NCI-H526 treated with DMSO at 0.1 percent for 48 hours (cell line): ENCODE measurements at regions not wholly inside any gene's neighbourhood (a gene's known extent, or its start where the extent isn't known, plus 50 kb on each side); places are given as distances from the start of the nearest gene placed in this dataset.
A peak's percentile ranks its signal among the peaks of the same experiment; 100 is the strongest.

Source experiments
- DNase-seq: peaks from one replicate; lab custom pipeline; 2025; lab: John Stamatoyannopoulos, UW

DNA sequence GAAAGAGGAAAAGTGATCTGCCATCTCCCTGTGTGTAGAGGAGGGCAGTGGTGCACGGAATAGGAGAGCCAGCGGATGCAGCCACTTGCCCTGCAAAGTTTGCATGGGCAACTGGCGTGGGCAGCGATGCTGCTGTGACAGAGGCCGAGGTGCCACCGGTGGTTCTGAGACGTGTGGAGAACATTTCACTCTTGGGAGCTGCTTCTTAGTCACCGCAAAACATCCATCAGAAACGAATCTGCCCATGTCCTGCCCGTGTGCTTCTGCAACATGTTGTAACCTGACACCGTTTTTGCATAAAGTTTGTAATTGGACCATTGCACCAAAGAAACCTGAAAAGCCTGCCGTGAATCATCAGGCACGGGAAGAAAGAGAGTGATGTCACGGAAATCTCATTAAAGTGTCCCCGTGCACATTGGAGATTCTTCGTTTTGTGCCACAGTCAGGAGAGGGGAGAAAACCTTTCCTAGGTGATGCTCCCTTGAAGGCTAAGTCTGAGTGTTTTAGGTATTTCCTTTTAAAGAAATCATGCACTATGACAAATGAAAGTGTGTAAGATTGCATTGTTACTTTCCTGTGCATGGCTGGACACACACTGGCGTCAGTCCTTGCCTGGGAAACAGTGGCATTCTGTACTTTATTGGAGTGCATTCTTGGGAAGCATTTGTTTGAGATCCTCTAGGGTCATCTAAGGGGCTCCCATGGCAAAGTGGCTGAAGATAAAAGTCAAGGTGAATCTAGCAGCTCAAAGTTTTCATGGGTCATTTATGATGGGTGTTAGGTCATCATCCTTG, 302.6 kb downstream of the KLF6 start:
- peak; percentile 69 for DNase-seq

DNA sequence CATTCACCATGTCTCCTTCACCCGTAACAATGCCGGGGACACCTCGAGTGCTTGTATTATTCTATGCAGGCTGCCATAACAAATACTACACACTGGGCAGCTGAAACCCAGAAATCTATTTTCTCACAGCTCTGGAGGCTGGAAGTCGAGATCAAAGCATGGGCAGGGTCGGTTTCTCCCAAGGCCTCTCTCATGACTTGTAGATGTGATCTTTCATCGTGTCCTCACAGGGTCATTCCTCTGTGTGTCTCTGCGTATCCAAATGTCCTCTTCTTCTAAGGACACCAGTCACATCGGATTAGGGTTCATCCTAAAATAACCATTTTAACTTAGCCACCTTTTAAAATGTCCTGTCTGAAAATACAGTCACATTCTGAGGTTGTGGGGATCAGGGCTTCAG, 303.5 kb downstream of the KLF6 start:
- no peak for DNase-seq

DNA sequence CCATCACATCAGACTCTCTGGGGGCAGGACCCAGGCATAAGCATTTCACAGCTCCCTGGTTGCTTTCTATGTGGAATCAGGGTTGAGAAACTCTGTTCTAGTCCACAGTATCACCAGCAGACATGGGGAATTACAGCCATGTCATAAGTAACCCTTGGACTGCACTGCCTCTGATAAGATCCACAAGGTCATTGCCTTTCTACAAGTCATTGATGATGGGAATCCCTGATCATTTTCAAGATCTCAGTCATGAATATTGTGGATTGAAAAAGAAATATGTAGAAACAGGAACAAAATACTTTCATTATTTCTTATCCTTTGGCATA, 304.1 kb downstream of the KLF6 start:
- no peak for DNase-seq

DNA sequence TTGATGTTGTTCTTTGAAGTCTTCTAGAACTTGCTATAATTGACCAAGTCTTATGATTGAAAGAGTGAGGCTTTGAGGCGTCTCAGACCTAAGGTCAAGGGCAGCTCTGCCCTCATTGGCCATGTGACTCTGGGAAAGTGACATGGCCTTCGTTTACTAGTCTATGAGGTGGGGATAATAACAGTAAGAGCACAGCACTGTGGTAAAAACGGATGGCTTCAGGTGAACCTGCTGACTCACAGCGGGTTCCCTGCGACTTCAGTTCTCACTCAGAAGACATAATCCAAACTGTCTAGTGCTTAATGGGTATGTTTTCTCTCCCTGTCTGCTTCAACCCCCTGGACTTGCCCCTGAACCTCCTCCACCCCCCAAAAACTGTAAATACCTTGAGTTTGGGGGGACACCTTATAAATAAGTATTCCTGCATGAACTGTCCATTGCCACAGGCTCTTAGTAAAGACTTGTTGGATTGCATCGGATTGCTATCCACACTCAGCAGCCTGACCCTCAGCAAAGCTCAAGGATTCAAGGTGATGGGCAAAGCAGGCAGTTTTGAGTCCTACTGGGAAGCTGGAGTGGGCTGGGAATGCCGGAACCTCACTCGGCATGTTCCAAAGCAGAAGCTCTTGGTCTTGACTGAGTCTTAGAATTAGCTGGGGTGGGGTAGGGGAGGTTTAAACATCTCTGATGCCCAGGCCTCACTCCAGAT, 304.6 kb downstream of the KLF6 start:
- DNase-seq: no peak

DNA sequence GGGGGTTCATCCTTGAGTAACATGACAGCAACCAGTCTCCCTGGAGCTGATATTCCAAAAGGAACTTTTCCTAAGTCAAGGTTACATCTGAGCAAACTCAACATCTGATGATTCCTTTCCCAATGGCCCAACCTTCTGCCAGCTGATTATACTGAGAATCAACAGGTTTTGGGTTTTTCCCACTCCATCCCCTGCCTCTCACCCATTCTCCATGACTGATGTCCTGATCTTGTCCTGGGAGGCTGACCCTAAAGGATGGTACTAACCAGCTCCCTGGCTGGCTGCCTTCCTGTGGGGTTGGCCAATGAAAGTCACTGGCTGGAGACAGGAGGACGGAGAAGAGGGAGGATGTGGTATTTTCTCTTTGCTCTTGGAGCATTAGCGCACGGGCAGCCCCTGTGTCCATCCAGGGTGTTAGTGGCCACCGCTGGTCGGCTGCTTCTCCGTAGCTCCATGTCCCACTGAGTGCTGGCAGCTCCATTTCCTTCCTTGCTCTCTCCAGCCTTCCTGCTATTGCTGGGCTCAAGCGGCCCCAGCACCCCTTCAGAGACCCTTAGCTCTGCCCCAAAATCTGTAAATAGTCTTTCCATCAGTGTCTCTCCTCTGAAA, 306.2 kb upstream of the PITRM1 start:
- no peak for DNase-seq

DNA sequence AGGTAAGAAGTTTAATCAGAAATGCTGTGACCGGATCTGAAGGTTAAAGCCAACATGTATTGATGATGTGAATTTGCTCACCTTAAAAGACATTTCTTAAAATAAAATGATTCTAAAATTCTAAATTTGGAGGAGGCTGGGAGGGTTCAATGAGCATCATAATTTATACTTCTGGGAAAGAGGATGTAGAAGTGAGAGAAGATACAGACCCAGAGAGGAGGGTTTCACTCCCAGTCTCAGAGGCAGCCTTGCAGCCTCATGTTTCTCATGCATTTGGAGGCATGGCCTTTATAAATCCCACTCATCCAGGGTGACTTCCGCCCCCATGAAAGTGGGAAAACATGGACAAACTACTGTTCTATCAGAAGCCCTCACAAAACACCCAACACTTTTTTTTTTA, 305.6 kb upstream of the PITRM1 start:
- no peak for DNase-seq

DNA sequence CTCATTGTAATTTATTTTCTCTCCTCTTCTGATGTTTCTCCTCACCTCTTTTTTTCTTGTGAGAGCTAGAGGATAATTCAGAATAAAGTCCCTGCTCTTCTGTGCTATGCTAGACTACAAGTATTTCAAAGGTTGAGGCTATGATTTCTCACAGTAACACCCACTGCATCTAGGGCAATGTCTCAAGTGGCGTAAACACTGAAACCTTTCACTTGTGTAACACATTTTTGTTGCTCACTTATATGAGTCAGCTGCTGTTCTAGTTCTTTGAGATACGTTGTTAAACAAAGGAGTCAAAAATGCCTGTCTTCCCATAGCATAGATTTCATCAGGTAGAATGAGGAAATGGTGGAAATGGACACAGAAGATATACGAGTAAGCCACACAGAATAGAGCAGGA, 305.1 kb upstream of the PITRM1 start:
- no peak for DNase-seq

DNA sequence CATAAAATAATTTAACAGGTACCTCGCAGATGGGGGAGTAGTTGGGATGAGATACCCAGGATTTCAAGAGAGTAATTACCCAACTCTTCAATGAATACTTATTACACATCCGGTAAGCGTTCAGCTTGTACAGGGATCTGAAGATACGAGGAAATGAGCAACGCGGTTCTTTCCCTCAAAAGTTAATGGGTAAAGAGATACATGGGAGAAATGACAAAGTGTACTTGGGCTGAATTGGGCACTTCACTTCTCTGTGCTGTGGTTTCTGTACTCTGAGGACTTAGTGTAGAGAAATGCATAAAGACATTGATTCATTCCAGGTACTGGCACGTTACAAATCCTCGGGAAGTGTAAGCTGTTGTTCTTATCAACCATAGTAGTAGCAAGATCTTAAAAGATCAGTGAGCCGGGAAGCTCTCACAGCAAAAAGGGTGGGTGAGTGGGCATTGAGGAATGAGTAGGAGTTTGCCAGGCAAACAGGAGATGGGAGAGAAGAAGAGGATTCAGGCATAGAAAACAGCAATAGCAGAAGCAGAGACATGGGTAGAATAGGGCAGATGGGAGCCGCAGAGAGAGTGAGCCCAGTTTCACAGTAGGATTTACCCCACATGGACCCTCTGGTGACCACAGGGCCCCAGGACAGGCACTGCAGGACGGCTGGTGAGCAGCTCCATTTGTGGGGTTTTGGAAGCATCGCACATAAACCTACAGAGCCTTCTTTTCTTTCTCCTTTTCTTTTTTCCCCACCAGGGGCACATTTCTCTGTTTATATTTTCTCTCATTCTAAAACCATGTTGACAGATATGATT, 304.3 kb upstream of the PITRM1 start:
- no peak for DNase-seq

DNA sequence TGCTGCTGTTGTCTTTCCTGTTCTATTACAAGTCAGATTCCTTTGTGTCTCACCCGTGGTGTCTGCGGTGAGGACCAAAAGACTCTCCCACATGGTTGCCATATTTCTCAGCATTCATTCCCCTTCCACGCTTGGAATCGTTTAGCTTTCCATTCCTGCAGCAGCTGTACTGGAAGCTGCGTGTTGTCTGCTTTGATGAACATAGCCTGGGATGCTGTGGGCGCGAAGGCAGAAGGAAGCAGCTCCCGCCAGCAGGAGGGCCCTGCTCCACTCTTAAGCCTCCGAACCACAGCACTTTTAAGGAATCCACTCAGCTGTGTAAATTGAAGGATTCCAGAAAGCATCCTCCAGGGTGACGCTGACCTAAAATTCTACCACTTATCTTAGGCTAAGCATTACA, 303.6 kb upstream of the PITRM1 start:
- no peak for DNase-seq

DNA sequence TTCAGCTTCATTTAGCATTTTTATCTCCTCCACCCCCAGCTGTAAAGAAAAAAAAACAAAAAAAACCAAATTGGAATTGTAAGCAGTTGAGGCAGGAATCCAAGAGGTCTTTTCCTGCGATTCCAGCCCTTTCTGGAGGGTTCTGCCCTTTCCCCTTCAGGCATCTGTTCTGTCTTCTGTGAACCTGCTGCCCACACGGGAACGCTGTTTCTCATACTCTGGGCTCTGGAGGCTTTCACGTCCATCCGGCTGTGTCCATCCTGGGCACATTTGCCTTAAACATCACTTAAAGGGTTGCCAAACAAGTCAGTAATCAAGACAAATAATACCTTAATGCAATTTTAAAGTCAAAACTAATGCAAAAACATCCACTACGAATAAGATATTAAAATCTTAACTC, 302.8 kb upstream of the PITRM1 start:
- DNase-seq: no peak

DNA sequence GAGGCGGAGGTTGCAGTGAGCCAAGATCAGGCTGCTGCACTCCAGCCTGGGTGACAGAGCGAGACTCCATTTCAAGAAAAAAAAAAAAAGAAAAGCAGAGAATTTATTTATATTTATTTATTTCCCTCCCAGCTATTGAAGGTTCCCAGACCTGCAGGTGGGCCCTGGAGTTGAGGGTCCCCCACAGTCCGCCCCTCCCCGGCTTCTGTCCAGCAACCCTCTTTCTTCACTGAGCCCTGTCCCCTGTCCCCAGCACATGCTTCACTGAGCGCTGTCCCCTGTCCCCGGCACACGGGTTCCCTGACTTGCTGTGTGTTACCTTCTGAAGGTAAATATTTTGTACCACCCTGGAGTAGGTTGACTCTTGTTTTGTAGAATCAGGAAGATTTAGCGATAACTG, 301.7 kb upstream of the PITRM1 start:
- DNase-seq: no peak

DNA sequence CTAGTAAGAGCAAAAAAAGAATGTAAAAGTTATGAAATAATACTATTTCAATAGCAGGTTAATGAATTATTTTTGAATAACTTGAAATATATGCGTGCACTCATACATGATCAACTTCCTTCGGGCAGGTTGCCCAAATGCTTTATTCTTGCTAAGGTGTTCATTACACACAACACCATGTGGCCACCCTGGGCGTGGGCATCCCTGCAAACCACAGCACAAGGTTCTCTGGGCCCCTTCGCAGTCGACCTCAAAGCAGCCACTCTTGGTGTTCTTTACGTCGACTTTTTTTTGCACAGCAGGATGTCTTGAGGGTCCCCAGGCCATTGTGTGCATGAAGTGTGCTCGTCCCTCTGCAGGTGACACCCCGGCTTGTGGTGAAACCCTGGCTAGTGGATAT, 300.7 kb upstream of the PITRM1 start:
- no peak for DNase-seq

DNA sequence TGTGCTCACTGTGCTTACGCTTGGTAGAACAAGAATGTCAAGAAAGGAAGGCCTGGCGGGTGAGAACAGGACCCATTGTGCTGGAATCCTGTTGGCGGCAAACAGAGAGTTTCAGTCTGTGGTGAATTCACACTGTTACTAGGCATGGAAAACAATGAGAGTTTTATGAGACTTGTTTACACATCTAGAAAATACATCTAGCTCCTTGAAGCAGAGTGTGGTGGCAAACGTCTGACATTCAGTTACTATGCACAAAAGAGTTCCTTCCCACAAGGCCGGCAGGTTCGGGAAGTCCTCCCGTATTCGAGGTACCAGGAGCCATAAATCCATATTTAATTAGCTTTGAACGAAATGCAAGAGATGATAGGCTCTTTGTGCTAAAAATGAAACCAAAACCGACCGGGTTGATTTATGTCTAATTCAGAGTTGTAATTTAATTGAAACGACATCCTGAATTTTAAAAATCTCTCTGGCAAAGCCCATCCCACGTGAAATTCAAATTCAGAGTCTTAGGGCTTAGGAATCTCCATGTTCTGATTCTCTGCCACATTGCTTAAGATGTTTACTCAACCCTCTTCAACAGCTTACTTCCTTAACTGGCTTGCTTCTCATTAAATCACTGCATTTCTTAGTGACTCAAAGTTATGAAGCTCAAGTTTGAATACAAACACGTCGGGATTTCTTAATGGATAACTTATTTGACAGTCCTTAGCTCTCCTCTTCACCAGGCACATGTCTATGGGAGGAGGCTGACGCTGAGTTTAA, 299.9 kb upstream of the PITRM1 start:
- no peak for DNase-seq

DNA sequence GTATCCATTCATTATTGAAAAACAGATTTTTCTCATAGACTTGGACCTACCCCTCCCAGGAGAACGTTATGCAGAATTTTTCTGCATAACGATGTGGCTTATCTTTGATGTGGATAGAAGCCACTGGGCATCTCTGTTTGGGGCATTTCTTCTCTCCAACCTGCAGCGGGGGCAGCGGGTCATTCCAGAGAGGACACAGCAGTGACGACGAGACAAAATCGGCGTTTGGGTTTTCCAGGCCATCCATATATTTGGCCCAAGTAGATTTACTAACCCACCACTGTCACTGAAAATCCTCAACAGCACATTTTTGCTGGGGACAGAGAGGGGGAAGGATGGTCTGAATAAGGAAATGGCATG, 299.3 kb upstream of the PITRM1 start:
- DNase-seq: no peak

DNA sequence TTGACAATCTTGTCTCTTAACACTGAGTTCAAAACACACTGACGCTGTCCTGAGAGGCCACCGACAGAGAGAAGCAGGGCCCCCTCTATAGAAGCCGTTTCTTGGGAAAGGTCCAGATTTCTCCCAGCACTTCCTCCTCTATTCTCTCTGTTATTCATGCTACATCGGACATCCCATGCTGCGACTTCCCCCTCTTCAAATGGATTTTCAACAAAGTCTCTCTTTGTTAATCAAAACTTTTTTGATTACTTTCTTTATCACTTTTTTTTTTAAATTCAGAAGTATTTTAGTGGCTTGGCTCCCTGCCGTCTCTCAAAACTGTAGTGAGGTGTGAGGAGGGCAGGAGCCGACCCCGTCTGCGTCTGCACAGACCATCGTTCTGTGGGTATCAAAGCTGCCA, 298.9 kb upstream of the PITRM1 start:
- no peak for DNase-seq

DNA sequence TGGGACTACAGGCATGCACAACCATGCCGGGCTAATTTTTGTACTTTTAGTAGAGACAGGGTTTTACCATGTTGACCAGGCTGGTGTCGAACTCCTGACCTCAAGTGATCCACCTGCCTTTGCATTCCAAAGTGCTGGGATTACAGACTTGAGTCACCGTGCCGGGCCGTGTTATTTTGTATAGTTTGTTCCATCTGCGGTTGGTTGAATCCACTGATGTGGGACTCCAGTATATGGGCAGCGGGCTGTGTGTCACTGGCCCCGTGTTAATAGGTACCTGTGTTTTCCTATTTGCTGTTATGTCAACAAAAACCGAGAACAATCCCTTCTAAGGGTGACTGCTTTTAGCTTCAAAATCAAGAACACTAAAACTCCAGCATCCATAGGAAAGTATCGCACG, 297.6 kb upstream of the PITRM1 start:
- DNase-seq: no peak

DNA sequence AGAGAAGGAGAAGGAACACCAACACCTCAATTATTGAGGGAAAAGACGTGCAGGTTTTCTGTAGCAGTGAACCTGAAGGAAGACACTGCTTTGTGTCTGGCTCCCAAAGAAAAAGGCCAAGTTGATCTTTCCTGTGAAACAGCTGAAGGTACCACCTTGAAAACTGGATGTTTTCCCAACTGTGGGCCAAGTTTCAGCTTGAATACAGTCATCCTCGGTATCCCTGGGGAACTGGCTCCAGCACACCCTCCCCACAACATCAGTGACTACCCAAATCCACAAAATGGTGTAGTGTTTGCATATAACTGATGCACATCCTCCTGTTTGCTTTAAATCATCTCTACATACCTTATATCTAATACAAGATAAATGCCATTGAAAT, 297.0 kb upstream of the PITRM1 start:
- DNase-seq: no peak

DNA sequence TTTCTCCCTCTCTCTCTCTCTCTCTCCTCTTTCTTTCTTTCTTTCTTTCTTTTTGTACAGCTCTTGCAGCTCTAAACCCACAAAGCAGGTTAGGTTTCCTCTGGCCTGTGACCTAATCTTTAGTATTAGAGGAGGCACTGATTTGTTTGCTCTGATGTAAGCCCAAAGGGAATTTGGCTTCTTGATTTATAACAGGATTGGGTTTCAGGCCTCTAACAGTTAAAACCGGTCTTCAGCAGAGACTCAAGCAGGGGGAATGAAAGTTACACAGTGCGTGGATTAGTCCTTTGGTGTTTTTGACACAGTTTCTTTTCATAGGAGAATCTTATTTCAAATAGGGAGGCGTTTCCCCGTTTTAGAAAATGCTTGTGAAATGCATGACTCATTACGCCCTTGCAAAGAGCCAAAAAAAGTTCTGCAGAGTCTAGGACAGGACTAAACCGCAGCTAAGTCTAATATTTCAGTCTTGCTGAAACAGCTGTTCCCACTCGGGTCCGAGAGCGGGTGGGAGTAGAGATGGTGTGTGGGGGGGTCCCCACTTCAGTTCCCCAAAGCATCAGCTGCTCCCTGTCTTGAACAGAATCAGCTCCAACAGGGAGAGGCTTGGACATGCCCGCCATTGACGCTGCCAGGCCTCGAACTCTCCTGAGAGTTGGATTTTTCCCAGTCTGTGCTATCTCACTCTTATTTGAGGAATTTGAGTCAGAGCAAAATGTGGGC, 296.5 kb upstream of the PITRM1 start:
- no peak for DNase-seq

DNA sequence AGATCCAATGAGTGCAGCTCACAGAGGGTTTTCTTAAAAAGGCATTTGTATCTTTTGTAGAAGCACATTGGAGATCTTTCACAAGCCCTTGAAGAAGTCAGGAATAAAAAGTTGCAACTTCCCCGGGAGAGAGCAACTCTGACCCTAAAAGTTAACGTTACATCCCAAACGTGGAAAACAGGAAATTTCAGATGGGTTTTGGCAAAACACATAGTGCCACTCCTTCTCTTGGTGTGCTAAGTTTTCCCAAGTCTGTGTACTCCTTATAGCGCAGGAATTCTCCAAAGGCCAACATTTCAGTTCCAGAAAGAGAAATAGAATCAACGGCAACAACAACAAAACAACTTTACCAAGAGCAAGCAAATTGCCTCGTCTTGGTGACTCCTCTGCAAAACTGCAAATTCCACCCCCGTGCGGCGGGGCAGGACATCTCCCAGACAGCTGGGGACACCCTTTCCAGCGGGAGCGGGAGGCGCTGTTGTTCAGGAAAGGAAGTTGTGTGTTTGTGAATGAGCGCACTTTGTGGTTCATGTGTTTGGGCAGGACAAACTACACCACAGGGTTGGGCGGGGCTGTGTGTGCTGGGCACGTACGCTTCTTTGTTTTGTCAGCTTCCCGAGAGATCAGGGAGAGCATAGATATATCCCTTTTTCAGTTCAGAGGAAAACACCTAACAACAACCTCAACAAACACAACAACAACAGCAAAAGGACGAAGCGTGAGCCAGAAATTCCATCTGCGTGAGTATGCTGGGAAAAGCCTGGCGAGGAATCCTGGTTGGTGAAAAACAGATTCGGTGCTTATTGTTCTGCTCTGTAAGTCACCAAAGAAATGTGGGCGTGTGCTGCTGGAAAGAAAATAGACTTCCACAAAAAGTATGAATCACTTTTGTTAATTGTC, 294.7 kb upstream of the PITRM1 start:
- no peak for DNase-seq

DNA sequence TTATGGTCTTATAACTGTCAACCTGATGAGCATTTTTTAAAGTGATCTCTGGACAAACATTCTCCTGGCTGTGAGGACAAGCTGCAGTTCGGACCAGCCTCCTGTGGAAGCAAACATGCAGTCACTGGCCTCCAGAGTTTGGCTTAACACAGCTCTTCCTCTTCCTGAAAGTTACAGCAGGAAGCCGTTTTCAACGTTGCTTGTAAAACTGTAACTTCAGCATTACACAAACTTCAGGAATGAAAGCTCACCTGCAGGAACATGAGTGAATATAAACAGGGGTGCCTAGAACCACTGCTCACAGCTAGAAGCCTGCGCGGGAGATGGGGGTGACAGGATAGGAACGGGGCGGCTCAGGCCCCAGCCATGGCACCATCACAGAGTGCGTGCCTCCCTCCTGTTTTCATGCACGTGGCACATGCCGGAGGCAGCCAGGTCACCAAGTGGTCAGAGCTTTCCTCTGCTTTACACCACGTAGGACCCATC, 292.9 kb upstream of the PITRM1 start:
- DNase-seq: no peak
